Effector memory CD4-positive, alpha-beta T cell (primary cell): ENCODE measurements at regions not wholly inside any gene's neighbourhood (a gene's known extent, or its start where the extent isn't known, plus 50 kb on each side); places are given as distances from the start of the nearest gene placed in this dataset.

Experiments
- DNase-seq, 3 donors: peaks; one replicate each; pipeline ENCODE4 v3.0.0-alpha.2; 2020
- H3K27ac ChIP-seq: 2 replicates; pipeline ENCODE4 v1.7.0; 2013; ENCODE audit warnings: mild to moderate bottlenecking, low read length, moderate library complexity; ENCODE audit not compliant: insufficient read depth, poor library complexity, severe bottlenecking
- H3K27me3 ChIP-seq: replicated peaks from 2 replicates; pipeline ENCODE4 v1.7.0; 2013; ENCODE audit warnings: mild to moderate bottlenecking, low read length; ENCODE audit not compliant: insufficient read depth, control insufficient read depth, poor library complexity, severe bottlenecking
- H3K36me3 ChIP-seq: 2 replicates; pipeline ENCODE4 v1.7.0; 2013; ENCODE audit warnings: mild to moderate bottlenecking, low read length, moderate library complexity; ENCODE audit not compliant: control insufficient read depth, insufficient read depth
- H3K4me1 ChIP-seq: 2 replicates; pipeline ENCODE4 v1.7.0; 2013; ENCODE audit warnings: low read length, mild to moderate bottlenecking; ENCODE audit not compliant: control insufficient read depth, insufficient read depth, poor library complexity, severe bottlenecking
- H3K4me3 ChIP-seq: 2 replicates; pipeline ENCODE4 v1.7.0; 2013; ENCODE audit warnings: low read length, low read depth, mild to moderate bottlenecking; ENCODE audit not compliant: insufficient read depth, poor library complexity, severe bottlenecking
- H3K9me3 ChIP-seq: 2 replicates; pipeline ENCODE4 v1.7.0; 2013; ENCODE audit warnings: mild to moderate bottlenecking, low read length, moderate library complexity; ENCODE audit not compliant: control insufficient read depth

- H3K4me1 ChIP-seq, result no peaks in the 10 kb centered on the region
- no peak overlapping the region for H3K4me3 ChIP-seq
- no peaks in the 10 kb centered on the region for H3K27me3 ChIP-seq
- no peaks in the 10 kb centered on the region for H3K9me3 ChIP-seq
- no peak overlapping the region for H3K27ac ChIP-seq
- no peaks in the 10 kb centered on the region for H3K36me3 ChIP-seq
- no peak for DNase-seq
Measured at GRCh38 chr6:133629970-133630369, 258.9 kb upstream of the TCF21 start.

- no peak overlapping the region for H3K4me3 ChIP-seq
- no peaks in the 10 kb centered on the region for H3K36me3 ChIP-seq
- no peaks in the 10 kb centered on the region for H3K27me3 ChIP-seq
- no peak for DNase-seq
- H3K9me3 ChIP-seq, result no peaks in the 10 kb centered on the region
- no peak overlapping the region for H3K27ac ChIP-seq
- no peaks in the 10 kb centered on the region for H3K4me1 ChIP-seq
Measured at GRCh38 chr6:133630651-133631050, 258.3 kb upstream of the TCF21 start.

GRCh38 chr6:133631421-133631820 lies 257.5 kb upstream of the TCF21 start:
- Histone ChIP-seq H3K27me3 (no peaks in the 10 kb centered on the region), H3K9me3 (no peaks in the 10 kb centered on the region), H3K4me3 (no peak overlapping the region), H3K36me3 (no peaks in the 10 kb centered on the region), H3K27ac (no peak overlapping the region), H3K4me1 (no peaks in the 10 kb centered on the region)
- DNase-seq, result no peak

- no peaks in the 10 kb centered on the region for H3K27me3 ChIP-seq
- no peak for DNase-seq
- H3K27ac ChIP-seq, result no peak overlapping the region
Measured at GRCh38 chr6:133632206-133632605, 256.7 kb upstream of the TCF21 start.

GRCh38 chr6:133632906-133633305 lies 256.0 kb upstream of the TCF21 start:
- no peak for DNase-seq
- Histone ChIP-seq H3K27me3 (no peaks in the 10 kb centered on the region), H3K27ac (no peak overlapping the region), H3K4me3 (no peak overlapping the region), H3K9me3 (no peaks in the 10 kb centered on the region), H3K4me1 (no peaks in the 10 kb centered on the region), H3K36me3 (no peaks in the 10 kb centered on the region)

More at GRCh38 chr6:133632206-133632605, 256.7 kb upstream of the TCF21 start:
- no peak overlapping the region for H3K4me3 ChIP-seq
- H3K4me1 ChIP-seq, result no peaks in the 10 kb centered on the region
- H3K9me3 ChIP-seq, result no peaks in the 10 kb centered on the region
- H3K36me3 ChIP-seq, result no peaks in the 10 kb centered on the region

GRCh38 chr6:133634474-133634873 lies 254.4 kb upstream of the TCF21 start:
- H3K9me3 ChIP-seq, result no peaks in the 10 kb centered on the region
- no peak overlapping the region for H3K4me3 ChIP-seq
- no peaks in the 10 kb centered on the region for H3K27me3 ChIP-seq
- no peak for DNase-seq
- no peaks in the 10 kb centered on the region for H3K4me1 ChIP-seq
- no peaks in the 10 kb centered on the region for H3K36me3 ChIP-seq
- H3K27ac ChIP-seq, result no peak overlapping the region

GRCh38 chr6:133635447-133635846 lies 253.5 kb upstream of the TCF21 start:
- H3K4me3 ChIP-seq, result no peak overlapping the region
- no peaks in the 10 kb centered on the region for H3K9me3 ChIP-seq
- H3K4me1 ChIP-seq, result no peaks in the 10 kb centered on the region

GRCh38 chr6:133637436-133637835 lies 251.5 kb upstream of the TCF21 start:
- DNase-seq, result no peak
- Histone ChIP-seq H3K36me3 (no peaks in the 10 kb centered on the region), H3K27ac (no peak overlapping the region), H3K27me3 (no peaks in the 10 kb centered on the region), H3K4me3 (no peak overlapping the region), H3K4me1 (no peaks in the 10 kb centered on the region), H3K9me3 (no peaks in the 10 kb centered on the region)

More at GRCh38 chr6:133635447-133635846, 253.5 kb upstream of the TCF21 start:
- DNase-seq, result no peak
- no peaks in the 10 kb centered on the region for H3K27me3 ChIP-seq
- H3K36me3 ChIP-seq, result no peaks in the 10 kb centered on the region
- H3K27ac ChIP-seq, result no peak overlapping the region

GRCh38 chr6:133637874-133638273 lies 251.0 kb upstream of the TCF21 start:
- H3K27me3 ChIP-seq, result no peaks in the 10 kb centered on the region
- DNase-seq, result no peak

GRCh38 chr6:133641104-133641503 lies 247.8 kb upstream of the TCF21 start:
- Histone ChIP-seq H3K4me3 (no peak overlapping the region), H3K27ac (no peak overlapping the region), H3K9me3 (no peaks in the 10 kb centered on the region), H3K4me1 (no peaks in the 10 kb centered on the region), H3K36me3 (no peaks in the 10 kb centered on the region), H3K27me3 (no peaks in the 10 kb centered on the region)
- DNase-seq, result no peak

More at GRCh38 chr6:133637874-133638273, 251.0 kb upstream of the TCF21 start:
- no peaks in the 10 kb centered on the region for H3K9me3 ChIP-seq
- no peak overlapping the region for H3K27ac ChIP-seq
- H3K4me1 ChIP-seq, result no peaks in the 10 kb centered on the region
- H3K36me3 ChIP-seq, result no peaks in the 10 kb centered on the region
- H3K4me3 ChIP-seq, result no peak overlapping the region

- Histone ChIP-seq H3K4me1 (no peaks in the 10 kb centered on the region), H3K27ac (no peak overlapping the region), H3K4me3 (no peak overlapping the region), H3K9me3 (no peaks in the 10 kb centered on the region), H3K27me3 (no peaks in the 10 kb centered on the region), H3K36me3 (no peaks in the 10 kb centered on the region)
- no peak for DNase-seq
Measured at GRCh38 chr6:133644548-133644891, 244.4 kb upstream of the TCF21 start.
